Uterus (tissue), 3 donors: ENCODE measurements at regions not wholly inside any gene's neighbourhood (a gene's known extent, or its start where the extent isn't known, plus 50 kb on each side); places are given as distances from the start of the nearest gene placed in this dataset.

Experiments
- DNase-seq, 2 donors: peaks; one replicate each; pipeline ENCODE4 v3.0.0-alpha.2; 2019 to 2020
- H3K27ac ChIP-seq, 2 donors: fragments of 200-600 bp; sonication (generic); 1 replicate in 1 of 2; 2 replicates in 1 of 2; pipeline ENCODE4 v1.5.1; 2016 to 2018
- H3K27me3 ChIP-seq, 2 donors: fragments of 200-600 bp; sonication (generic); one replicate each; pipeline ENCODE4 v1.5.1; 2018 to 2019; ENCODE audit warnings: control low read depth in 1 of 2
- H3K36me3 ChIP-seq, 2 donors: fragments of 200-600 bp; sonication (generic); one replicate each; pipeline ENCODE4 v1.5.1; 2019; ENCODE audit warnings: control low read depth in 1 of 2
- H3K4me1 ChIP-seq, 2 donors: fragments of 200-600 bp; sonication (generic); one replicate each; pipeline ENCODE4 v1.5.1; 2018 to 2019; ENCODE audit warnings: control low read depth in 1 of 2
- H3K4me3 ChIP-seq, 2 donors: fragments of 200-600 bp; sonication (generic); 1 replicate in 1 of 2; 2 replicates in 1 of 2; pipeline ENCODE4 v1.5.1; 2018 to 2019; ENCODE audit warnings: mild to moderate bottlenecking in 1 of 2
- H3K9me3 ChIP-seq, 2 donors: fragments of 200-600 bp; sonication (generic); one replicate each; pipeline ENCODE4 v1.5.1; 2019; ENCODE audit warnings: control low read depth in 1 of 2
- POLR2A ChIP-seq, 2 donors: fragments of 450-650 bp; IDR thresholded peaks; one replicate each; pipeline ENCODE4 v1.6.1; 2016; ENCODE audit warnings: antibody characterized with exemption in 2 of 2, mild to moderate bottlenecking in 1 of 2, moderate library complexity in 1 of 2
- intact Hi-C: fragments of 100-400 bp; cut with DNase I; formaldehyde crosslinking; loops from one replicate; pipeline ENCODE4 v1.15.1; 2023; ENCODE audit warnings: low total_unique reads
- TF ChIP-seq, protein P1 (sequence below), 4 experiments: fragments of 200-600 bp in 2 of 4; fragments of 450-650 bp in 2 of 4; sonication (generic) in 2 of 4; IDR thresholded peaks; one replicate each; pipeline ENCODE4 v1.5.1; 2016 to 2019; ENCODE audit warnings: antibody characterized with exemption in 4 of 4, mild to moderate bottlenecking in 2 of 4, moderate library complexity in 1 of 4
- donor health status: DM: yes; HTN: yes; CAD: no.

DNA sequence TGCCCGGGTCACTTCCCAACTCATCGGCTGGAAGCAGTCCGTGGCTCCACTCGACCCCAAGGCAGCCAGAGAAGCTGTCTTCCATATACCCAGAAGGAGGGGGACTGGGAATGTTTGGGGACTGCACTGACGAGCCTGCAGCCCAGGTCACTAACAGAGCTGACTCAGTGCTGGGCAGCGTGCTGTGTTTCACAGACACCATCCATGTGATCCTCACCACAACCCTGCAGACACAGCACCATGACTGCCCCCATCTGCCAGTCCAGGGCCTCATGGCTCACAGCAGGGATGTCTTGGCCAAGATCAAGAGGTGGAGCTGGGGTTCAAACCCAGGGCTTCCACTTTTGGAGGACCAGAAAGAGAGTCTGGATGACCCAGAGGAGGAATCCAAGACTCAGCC, 67.9 kb downstream of the KLHDC7A start:
- Histone ChIP-seq H3K27me3 (peaks cover 0 to 5% of the 10 kb centered on the region in 2 donors), H3K27ac (no peak overlapping the region), H3K4me3 (no peak overlapping the region), H3K36me3 (no peaks in the 10 kb centered on the region), H3K9me3 (peaks cover 0 to 3% of the 10 kb centered on the region in 2 donors), H3K4me1 (no peaks in the 10 kb centered on the region)
- no peak for TF ChIP-seq POLR2A (IDR thresholded peaks at IDR 0.05)
- TF ChIP-seq, protein P1, sequence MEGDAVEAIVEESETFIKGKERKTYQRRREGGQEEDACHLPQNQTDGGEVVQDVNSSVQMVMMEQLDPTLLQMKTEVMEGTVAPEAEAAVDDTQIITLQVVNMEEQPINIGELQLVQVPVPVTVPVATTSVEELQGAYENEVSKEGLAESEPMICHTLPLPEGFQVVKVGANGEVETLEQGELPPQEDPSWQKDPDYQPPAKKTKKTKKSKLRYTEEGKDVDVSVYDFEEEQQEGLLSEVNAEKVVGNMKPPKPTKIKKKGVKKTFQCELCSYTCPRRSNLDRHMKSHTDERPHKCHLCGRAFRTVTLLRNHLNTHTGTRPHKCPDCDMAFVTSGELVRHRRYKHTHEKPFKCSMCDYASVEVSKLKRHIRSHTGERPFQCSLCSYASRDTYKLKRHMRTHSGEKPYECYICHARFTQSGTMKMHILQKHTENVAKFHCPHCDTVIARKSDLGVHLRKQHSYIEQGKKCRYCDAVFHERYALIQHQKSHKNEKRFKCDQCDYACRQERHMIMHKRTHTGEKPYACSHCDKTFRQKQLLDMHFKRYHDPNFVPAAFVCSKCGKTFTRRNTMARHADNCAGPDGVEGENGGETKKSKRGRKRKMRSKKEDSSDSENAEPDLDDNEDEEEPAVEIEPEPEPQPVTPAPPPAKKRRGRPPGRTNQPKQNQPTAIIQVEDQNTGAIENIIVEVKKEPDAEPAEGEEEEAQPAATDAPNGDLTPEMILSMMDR (IDR thresholded peaks at IDR 0.05), result no peak
- intact Hi-C loops, result no loop called here
- DNase-seq, result no peak

DNA sequence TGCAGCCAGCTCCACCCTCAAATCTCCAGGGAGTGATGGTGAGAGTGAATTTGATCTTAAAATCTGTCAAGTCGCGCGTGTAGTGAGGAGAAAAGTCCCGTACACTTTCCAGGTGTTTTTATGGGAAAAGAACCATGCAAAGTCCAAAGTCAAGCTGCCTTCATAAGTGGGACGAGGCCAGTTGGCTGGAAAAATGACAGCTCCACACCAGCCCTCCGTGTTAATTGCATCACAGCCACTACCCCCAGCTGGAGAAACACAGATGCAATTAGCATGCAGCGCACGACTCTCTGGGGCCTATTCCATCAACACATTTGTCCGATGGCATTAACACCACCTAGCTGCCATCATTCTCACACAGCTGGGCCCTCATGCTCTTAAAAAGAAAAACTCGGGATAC, 68.4 kb downstream of the KLHDC7A start:
- no peak for TF ChIP-seq POLR2A (IDR thresholded peaks at IDR 0.05)
- TF ChIP-seq, protein P1 (IDR thresholded peaks at IDR 0.05), result no peak
- no peak for DNase-seq
- Histone ChIP-seq H3K27ac (no peak overlapping the region), H3K36me3 (no peaks in the 10 kb centered on the region), H3K9me3 (no peaks in the 10 kb centered on the region), H3K4me3 (no peak overlapping the region), H3K4me1 (no peaks in the 10 kb centered on the region), H3K27me3 (peaks cover 0 to 2% of the 10 kb centered on the region in 2 donors)
- intact Hi-C loops, result no loop called here

DNA sequence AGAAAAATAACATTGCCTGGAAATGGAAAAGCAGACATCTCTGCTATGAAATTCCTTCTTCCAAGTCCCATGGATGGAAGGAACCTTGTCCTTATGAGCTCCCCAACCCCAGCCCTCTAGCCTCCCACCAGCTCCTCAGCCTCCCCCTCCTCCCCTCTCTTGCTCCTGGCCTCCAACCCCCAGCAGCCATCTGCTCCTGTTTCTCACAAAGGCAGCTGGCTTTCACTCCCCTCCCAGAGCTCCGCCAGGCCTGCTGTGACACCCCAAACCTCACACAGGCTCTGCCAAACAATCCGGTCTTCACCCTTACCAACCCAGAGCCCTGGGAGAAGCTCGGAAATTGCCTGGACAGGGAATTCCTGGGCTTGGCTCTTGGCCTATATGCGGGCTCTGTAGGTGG, 69.2 kb downstream of the KLHDC7A start:
- no peak overlapping the region for H3K4me3 ChIP-seq

DNA sequence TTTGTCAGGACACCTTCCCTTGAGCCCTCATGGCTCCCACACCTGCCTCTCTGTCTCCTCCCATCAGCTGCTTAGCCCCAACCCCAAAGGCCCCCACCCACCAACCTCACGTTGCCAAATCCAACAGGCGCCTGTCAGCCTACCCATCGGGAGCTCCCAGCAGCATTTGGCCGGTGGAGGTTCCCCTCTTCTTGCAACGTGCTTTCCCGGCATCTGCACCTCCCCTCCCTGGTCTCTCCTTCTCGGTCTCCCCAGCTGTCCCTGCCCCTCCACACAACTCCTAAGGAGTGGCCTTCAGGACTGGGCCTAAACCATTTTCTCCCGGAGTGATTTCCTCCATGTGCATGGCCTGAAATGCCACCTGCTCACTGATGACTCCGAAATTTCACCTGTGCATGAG, 71.9 kb downstream of the KLHDC7A start:
- no peak for DNase-seq
- H3K36me3 ChIP-seq, result no peaks in the 10 kb centered on the region
- no peaks in the 10 kb centered on the region for H3K4me1 ChIP-seq
- intact Hi-C loops, result no loop called here
- H3K9me3 ChIP-seq, result no peaks in the 10 kb centered on the region
- no peak overlapping the region for H3K4me3 ChIP-seq
- TF ChIP-seq POLR2A (IDR thresholded peaks at IDR 0.05), result no peak
- TF ChIP-seq, protein P1 (IDR thresholded peaks at IDR 0.05), result no peak
- peaks cover 0 to 4% of the 10 kb centered on the region in 2 donors for H3K27me3 ChIP-seq
- H3K27ac ChIP-seq, result no peak overlapping the region

More for the DNA sequence above, 69.2 kb downstream of the KLHDC7A start:
- TF ChIP-seq, protein P1 (IDR thresholded peaks at IDR 0.05), result no peak
- no peak for TF ChIP-seq POLR2A (IDR thresholded peaks at IDR 0.05)
- Histone ChIP-seq H3K9me3 (no peaks in the 10 kb centered on the region), H3K4me1 (no peaks in the 10 kb centered on the region), H3K27me3 (no peaks in the 10 kb centered on the region), H3K36me3 (no peaks in the 10 kb centered on the region), H3K27ac (no peak overlapping the region)
- DNase-seq, result no peak
- intact Hi-C loops, result no loop called here

DNA sequence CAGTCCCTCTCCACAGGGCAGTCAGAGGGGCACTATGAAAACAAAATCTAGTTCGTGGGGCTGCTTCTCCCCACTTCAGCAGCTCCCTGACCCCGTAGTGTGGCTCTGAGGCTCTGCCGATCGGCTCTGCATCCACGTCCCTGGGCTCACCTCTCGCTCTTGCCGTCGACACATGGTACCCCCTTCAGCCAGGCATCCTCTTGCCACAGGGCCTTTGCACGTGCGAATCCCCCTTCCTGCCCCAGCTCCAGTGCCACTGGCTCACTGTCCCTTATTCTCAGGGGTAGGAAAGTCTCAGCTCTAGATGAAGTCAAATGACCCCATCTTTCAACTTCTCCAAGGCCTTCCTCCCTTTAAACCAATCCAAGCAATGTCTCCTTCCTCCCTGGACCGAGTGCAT, 72.7 kb downstream of the KLHDC7A start:
- Histone ChIP-seq H3K4me3 (no peak overlapping the region), H3K36me3 (no peaks in the 10 kb centered on the region), H3K4me1 (no peaks in the 10 kb centered on the region), H3K9me3 (no peaks in the 10 kb centered on the region), H3K27me3 (peaks cover 0 to 9% of the 10 kb centered on the region in 2 donors), H3K27ac (no peak overlapping the region)
- DNase-seq, result no peak
- TF ChIP-seq, protein P1 (IDR thresholded peaks at IDR 0.05), result no peak
- TF ChIP-seq POLR2A (IDR thresholded peaks at IDR 0.05), result no peak
- intact Hi-C loops, result no loop called here
